BE2C (cell line): ENCODE measurements at regions not wholly inside any gene's neighbourhood (a gene's known extent, or its start where the extent isn't known, plus 50 kb on each side); places are given as distances from the start of the nearest gene placed in this dataset.

Source experiments
- DNase-seq: peaks from one replicate; pipeline ENCODE4 v3.0.0-alpha.2; 2020
- H3K27me3 ChIP-seq: fragments of 250-450 bp; sonication (Bioruptor Pico); 2 replicates; pipeline ENCODE4 v1.5.1; 2020; ENCODE audit warnings: mild to moderate bottlenecking
- H3K36me3 ChIP-seq: fragments of 250-450 bp; sonication (Bioruptor Pico); 2 replicates; pipeline ENCODE4 v1.5.1; 2020; ENCODE audit warnings: mild to moderate bottlenecking
- H3K4me1 ChIP-seq: fragments of 250-450 bp; sonication (Bioruptor Pico); 2 replicates; pipeline ENCODE4 v1.5.1; 2020
- H3K4me3 ChIP-seq: 2 replicates; pipeline ENCODE4 v1.5.1; 2011; ENCODE audit warnings: low read depth, low read length
- H3K9me3 ChIP-seq: fragments of 250-450 bp; sonication (Bioruptor Pico); 2 replicates; pipeline ENCODE4 v1.5.1; 2020
- TF ChIP-seq, protein P1 (sequence below): IDR thresholded peaks from 2 replicates; pipeline ENCODE4 v1.5.1; 2012; ENCODE audit warnings: mild to moderate bottlenecking, low read depth, low read length

GRCh38 chr7:118368958-118369357, 144.5 kb downstream of the ANKRD7 start:
- DNase-seq, result no peak
- no peak overlapping the region for H3K4me3 ChIP-seq
- H3K4me1 ChIP-seq, result no peaks in the 10 kb centered on the region
- H3K36me3 ChIP-seq, result no peaks in the 10 kb centered on the region
- H3K9me3 ChIP-seq, result no peaks in the 10 kb centered on the region
- no peaks in the 10 kb centered on the region for H3K27me3 ChIP-seq
- TF ChIP-seq, protein P1, sequence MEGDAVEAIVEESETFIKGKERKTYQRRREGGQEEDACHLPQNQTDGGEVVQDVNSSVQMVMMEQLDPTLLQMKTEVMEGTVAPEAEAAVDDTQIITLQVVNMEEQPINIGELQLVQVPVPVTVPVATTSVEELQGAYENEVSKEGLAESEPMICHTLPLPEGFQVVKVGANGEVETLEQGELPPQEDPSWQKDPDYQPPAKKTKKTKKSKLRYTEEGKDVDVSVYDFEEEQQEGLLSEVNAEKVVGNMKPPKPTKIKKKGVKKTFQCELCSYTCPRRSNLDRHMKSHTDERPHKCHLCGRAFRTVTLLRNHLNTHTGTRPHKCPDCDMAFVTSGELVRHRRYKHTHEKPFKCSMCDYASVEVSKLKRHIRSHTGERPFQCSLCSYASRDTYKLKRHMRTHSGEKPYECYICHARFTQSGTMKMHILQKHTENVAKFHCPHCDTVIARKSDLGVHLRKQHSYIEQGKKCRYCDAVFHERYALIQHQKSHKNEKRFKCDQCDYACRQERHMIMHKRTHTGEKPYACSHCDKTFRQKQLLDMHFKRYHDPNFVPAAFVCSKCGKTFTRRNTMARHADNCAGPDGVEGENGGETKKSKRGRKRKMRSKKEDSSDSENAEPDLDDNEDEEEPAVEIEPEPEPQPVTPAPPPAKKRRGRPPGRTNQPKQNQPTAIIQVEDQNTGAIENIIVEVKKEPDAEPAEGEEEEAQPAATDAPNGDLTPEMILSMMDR, result no peak

DNA sequence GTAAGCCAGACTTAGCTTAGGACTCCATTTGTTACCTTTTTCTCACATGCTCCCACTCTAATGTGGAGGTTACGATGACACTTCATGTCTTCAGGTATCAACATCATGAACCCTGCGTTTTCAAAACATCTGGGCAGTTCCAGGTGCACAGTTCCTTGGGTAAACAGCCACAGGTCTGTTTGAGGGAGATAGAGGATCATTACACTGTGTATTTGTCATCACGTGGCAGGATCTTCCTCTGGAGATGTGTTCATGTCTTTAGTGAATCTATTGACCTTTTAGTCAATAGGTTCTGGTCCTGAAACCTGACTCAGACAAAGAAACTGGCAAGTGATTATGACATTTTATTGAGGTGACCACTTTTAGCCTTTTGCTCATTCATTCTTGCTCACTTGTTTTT, 145.5 kb downstream of the ANKRD7 start:
- Histone ChIP-seq H3K4me3 (no peak overlapping the region), H3K36me3 (no peaks in the 10 kb centered on the region), H3K27me3 (no peaks in the 10 kb centered on the region), H3K9me3 (no peaks in the 10 kb centered on the region), H3K4me1 (no peaks in the 10 kb centered on the region)
- DNase-seq, result no peak
- TF ChIP-seq, protein P1, result no peak

GRCh38 chr7:118372530-118372929, 148.0 kb downstream of the ANKRD7 start:
- Histone ChIP-seq H3K4me3 (no peak overlapping the region), H3K9me3 (no peaks in the 10 kb centered on the region), H3K4me1 (no peaks in the 10 kb centered on the region), H3K27me3 (no peaks in the 10 kb centered on the region), H3K36me3 (no peaks in the 10 kb centered on the region)
- TF ChIP-seq, protein P1, result no peak
- DNase-seq, result no peak

DNA sequence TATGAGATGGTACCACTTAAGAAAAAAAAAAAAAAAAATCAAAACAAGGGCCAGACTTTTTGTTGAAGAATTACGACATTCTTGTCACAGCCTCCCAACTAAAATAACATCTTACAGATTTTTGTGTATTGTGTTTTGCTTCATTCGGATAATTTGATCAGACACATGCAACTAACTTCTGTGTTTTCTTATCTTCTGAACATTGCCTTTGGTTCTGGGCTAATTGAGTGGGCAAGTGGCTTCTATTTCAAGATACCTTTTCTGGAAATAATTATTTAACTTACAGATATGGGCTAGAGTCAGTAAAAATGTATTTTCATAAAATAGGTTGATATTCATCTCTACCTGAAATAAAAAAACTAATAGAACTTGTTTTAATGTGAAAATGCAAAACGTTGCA, 165.1 kb downstream of the ANKRD7 start:
- Histone ChIP-seq H3K9me3 (no peaks in the 10 kb centered on the region), H3K4me3 (no peak overlapping the region), H3K27me3 (no peaks in the 10 kb centered on the region), H3K36me3 (no peaks in the 10 kb centered on the region), H3K4me1 (no peaks in the 10 kb centered on the region)
- DNase-seq, result no peak
- TF ChIP-seq, protein P1, result no peak

DNA sequence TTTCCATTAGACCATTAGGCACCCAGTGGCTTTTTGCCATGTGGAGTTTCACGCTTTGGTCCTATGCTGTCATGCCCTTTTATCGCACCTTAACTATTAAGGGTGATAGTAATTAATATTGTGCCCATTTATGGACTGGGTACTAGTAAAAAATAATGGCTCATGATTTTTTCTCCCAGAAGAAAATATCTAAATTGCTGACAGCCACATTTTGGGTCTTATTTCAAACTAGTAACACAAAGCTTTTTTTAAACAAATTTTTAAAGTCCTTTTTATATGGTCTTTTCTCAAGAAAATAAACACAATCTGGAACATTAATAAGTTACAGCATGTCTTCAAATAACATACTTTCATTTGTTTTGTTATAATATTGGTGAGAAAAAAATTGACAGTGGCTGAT, 179.7 kb downstream of the ANKRD7 start:
- Histone ChIP-seq H3K4me1 (no peaks in the 10 kb centered on the region), H3K9me3 (no peaks in the 10 kb centered on the region), H3K36me3 (no peaks in the 10 kb centered on the region), H3K27me3 (no peaks in the 10 kb centered on the region), H3K4me3 (no peak overlapping the region)
- TF ChIP-seq, protein P1, result no peak
- DNase-seq, result no peak

DNA sequence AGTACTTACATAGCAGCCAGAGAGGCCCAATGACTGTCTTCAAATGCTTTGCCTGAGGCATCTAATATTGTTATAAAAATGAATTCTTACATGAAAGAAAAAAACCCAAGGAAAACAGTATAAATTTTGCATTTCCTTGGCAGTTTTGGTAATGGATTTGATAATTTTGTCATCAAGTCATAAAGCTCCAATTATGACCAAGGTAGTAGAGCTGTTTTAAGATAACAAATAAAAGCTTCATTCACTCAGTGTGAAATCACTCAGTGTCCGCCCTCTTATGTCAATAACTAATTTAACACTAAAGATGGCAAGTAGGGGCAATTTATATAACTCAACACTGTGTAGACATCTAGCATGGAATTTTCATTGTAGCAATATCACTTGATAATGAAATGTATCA, 193.9 kb downstream of the ANKRD7 start:
- no peak for DNase-seq
- H3K27me3 ChIP-seq, result no peaks in the 10 kb centered on the region
- TF ChIP-seq, protein P1, result no peak
- no peaks in the 10 kb centered on the region for H3K4me1 ChIP-seq
- H3K9me3 ChIP-seq, result no peaks in the 10 kb centered on the region
- no peaks in the 10 kb centered on the region for H3K36me3 ChIP-seq
- no peak overlapping the region for H3K4me3 ChIP-seq
